Endothelial cell of umbilical vein (primary cell): ENCODE measurements at regions not wholly inside any gene's neighbourhood (a gene's known extent, or its start where the extent isn't known, plus 50 kb on each side); places are given as distances from the start of the nearest gene placed in this dataset.

Source experiments
- BruUV-seq: library from RNA; stranded (reverse); fragments of 400-500 nt; replicated peaks from 2 replicates; lab custom pipeline; 2021; lab: Mats Ljungman, UMichigan
- CTCF ChIA-PET: fragments of 300-600, 350-600 bp; sonication (Branson Sonifier 250); formaldehyde crosslinking; loops from one replicate; lab custom pipeline; 2021; ENCODE audit warnings: antibody characterized with exemption, inconsistent platforms; lab: Charles Lee
- POLR2A ChIA-PET: fragments of 300-600, 350-600 bp; sonication (Branson Sonifier 250); formaldehyde crosslinking; loops from one replicate; lab custom pipeline; 2021; ENCODE audit warnings: antibody characterized with exemption, inconsistent platforms; lab: Charles Lee
- DNase-seq: peaks from one replicate; pipeline ENCODE4 v3.0.0-alpha.2; 2011; ENCODE audit warnings: low read depth, low spot score
- FAIRE-seq: peaks from 2 replicates; lab custom pipeline; 2011; peaks lifted over from hg19 to GRCh38; lab: Jason Lieb, UNC
- H2AFZ ChIP-seq: 2 replicates; pipeline ENCODE4 v1.6.0; 2012; ENCODE audit warnings: low read depth, low read length, control low read depth, inconsistent platforms
- H3K27ac ChIP-seq: 2 replicates; pipeline ENCODE4 v1.5.1; 2011; ENCODE audit warnings: low read depth, mild to moderate bottlenecking, control low read depth, low read length, moderate library complexity; ENCODE audit not compliant: insufficient read depth
- H3K27me3 ChIP-seq, 2 experiments: 2 replicates each; pipeline versions ENCODE4 v1.6.0 to v1.6.1; 2011; ENCODE audit warnings: low read length in 2 of 2, mixed read lengths in 1 of 2; ENCODE audit not compliant: control insufficient read depth in 2 of 2, insufficient read depth in 2 of 2
- H3K36me3 ChIP-seq, 2 experiments: 2 replicates in 1 of 2; 3 replicates in 1 of 2; pipeline ENCODE4 v1.5.1; 2011; ENCODE audit warnings: low read length in 2 of 2, mild to moderate bottlenecking in 1 of 2, moderate library complexity in 1 of 2; ENCODE audit not compliant: control insufficient read depth in 2 of 2, insufficient read depth in 2 of 2; ENCODE audit errors: extremely low read depth in 1 of 2
- H3K4me1 ChIP-seq: 3 replicates; pipeline ENCODE4 v1.5.1; 2011; ENCODE audit warnings: mild to moderate bottlenecking, low read length; ENCODE audit not compliant: control insufficient read depth, insufficient read depth; ENCODE audit errors: extremely low read depth
- H3K4me2 ChIP-seq: 2 replicates; pipeline ENCODE4 v1.6.1; 2011; ENCODE audit warnings: low read length, control low read depth, mixed read lengths; ENCODE audit not compliant: insufficient read depth
- H3K4me3 ChIP-seq, 3 experiments: fragments of 200-600 bp in 1 of 3; sonication (generic), shearing (Covaris generic) in 1 of 3; replicated peaks in 1 of 3; 2 replicates each; pipeline ENCODE4 v1.5.1; 2011 to 2016; ENCODE audit warnings: control low read depth in 3 of 3, low read length in 3 of 3, mild to moderate bottlenecking in 2 of 3, inconsistent platforms in 1 of 3, low read depth in 1 of 3, moderate library complexity in 1 of 3; ENCODE audit not compliant: insufficient read depth in 1 of 3
- H3K79me2 ChIP-seq: 2 replicates; pipeline ENCODE4 v1.6.0; 2012; ENCODE audit warnings: low read length, inconsistent platforms; ENCODE audit not compliant: control insufficient read depth, insufficient read depth
- H3K9ac ChIP-seq: replicated peaks from 2 replicates; pipeline ENCODE3; 2011; ENCODE audit warnings: low read length, control low read depth; ENCODE audit not compliant: insufficient read depth; ENCODE audit errors: extremely low read depth
- H3K9me1 ChIP-seq: replicated peaks from 3 replicates; pipeline ENCODE4 v1.6.0; 2011; ENCODE audit warnings: mild to moderate bottlenecking, low read length; ENCODE audit not compliant: control insufficient read depth, insufficient read depth; ENCODE audit errors: extremely low read depth
- H3K9me3 ChIP-seq: replicated peaks from 2 replicates; pipeline ENCODE4 v1.5.1; 2012; ENCODE audit warnings: low read length, inconsistent platforms; ENCODE audit not compliant: control insufficient read depth, insufficient read depth
- H4K20me1 ChIP-seq: replicated peaks from 2 replicates; pipeline ENCODE3; 2011; ENCODE audit warnings: mild to moderate bottlenecking, low read length; ENCODE audit not compliant: control insufficient read depth, insufficient read depth; ENCODE audit errors: extremely low read depth
- CTCF ChIP-seq, 2 donors: IDR thresholded peaks; 1 replicate in 1 of 2; 2 replicates in 1 of 2; pipeline ENCODE4 v1.5.1; 2011; ENCODE audit warnings: low read length in 2 of 2, mild to moderate bottlenecking in 2 of 2, moderate library complexity in 2 of 2, control low read depth in 1 of 2, inconsistent platforms in 1 of 2, low read depth in 1 of 2; ENCODE audit not compliant: insufficient read depth in 1 of 2; ENCODE audit errors: extremely low read depth in 1 of 2
- EZH2 ChIP-seq: IDR thresholded peaks from 2 replicates; pipeline ENCODE4 v1.6.1; 2012; ENCODE audit warnings: borderline replicate concordance, low read depth, mild to moderate bottlenecking, moderate library complexity, low read length, inconsistent platforms; ENCODE audit not compliant: severe bottlenecking
- FOS ChIP-seq: IDR thresholded peaks from 2 replicates; pipeline ENCODE4 v1.6.1; 2011; ENCODE audit warnings: mild to moderate bottlenecking, low read length, moderate library complexity, borderline replicate concordance; ENCODE audit not compliant: insufficient read depth
- GATA2 ChIP-seq: IDR thresholded peaks from 2 replicates; pipeline ENCODE4 v1.7.0; 2011; ENCODE audit warnings: low read depth, mild to moderate bottlenecking, moderate library complexity, mixed read lengths, low read length; ENCODE audit not compliant: insufficient read length, insufficient read depth
- JUN ChIP-seq: IDR thresholded peaks from 2 replicates; pipeline ENCODE4 v1.6.1; 2011; ENCODE audit warnings: borderline replicate concordance, low read depth; ENCODE audit not compliant: insufficient read length, insufficient read depth
- MAX ChIP-seq: IDR thresholded peaks from 2 replicates; pipeline ENCODE4 v1.6.1; 2011; ENCODE audit not compliant: insufficient read depth, insufficient read length
- MYC ChIP-seq: IDR thresholded peaks from one replicate; pipeline ENCODE4 v1.6.1; 2011; ENCODE audit warnings: mild to moderate bottlenecking, low read depth, low read length
- POLR2A ChIP-seq: IDR thresholded peaks from 2 replicates; pipeline ENCODE4 v1.6.1; 2012; ENCODE audit warnings: low read depth, mild to moderate bottlenecking, control low read depth, low read length
- dilution Hi-C: fragments of 300-500 bp; cut with MboI; formaldehyde crosslinking; loops from one replicate; pipeline ENCODE4 v1.15.0; 2019; ENCODE audit warnings: low sequenced_read_pairs; ENCODE audit not compliant: extremely low pct_ligation_motif_present
- intact Hi-C: fragments of 100-400 bp; cut with micrococcal nuclease; formaldehyde crosslinking; loops from one replicate; pipeline ENCODE4 v1.10.0; 2022

- POLR2A ChIA-PET: no interaction called here
- Histone ChIP-seq H3K9me1 (no peaks in the 10 kb centered on the region), H3K9ac (no peak overlapping the region), H3K4me1 (no peaks in the 10 kb centered on the region), H3K27me3 (no peaks in the 10 kb centered on the region), H4K20me1 (no peaks in the 10 kb centered on the region), H3K4me3 (no peak overlapping the region), H3K4me2 (no peak overlapping the region), H3K27ac (no peak overlapping the region), H2AFZ (no peak overlapping the region), H3K36me3 (no peaks in the 10 kb centered on the region), H3K79me2 (no peaks in the 10 kb centered on the region), H3K9me3 (peaks cover 11% of the 10 kb centered on the region)
- intact Hi-C loops (no loop called here), dilution Hi-C loops (no loop called here)
- FAIRE-seq (no peak), DNase-seq (no peak)
- BruUV-seq: no TSS peak
- TF ChIP-seq POLR2A: no peak
- TF ChIP-seq JUN: no peak
- no peak for TF ChIP-seq MYC
- TF ChIP-seq CTCF (IDR thresholded peaks at IDR 0.05; ENCODE audit: extremely low read depth in 1 of 2, insufficient read depth in 1 of 2, low read depth in 1 of 2, low read length in 2 of 2): no peak
- no peak for TF ChIP-seq GATA2
- TF ChIP-seq FOS: no peak
- CTCF ChIA-PET: no interaction called here
Observed at GRCh38 chr16:48865520-48865919, 255.5 kb upstream of the N4BP1 start.

- peaks cover 11% of the 10 kb centered on the region for H3K9me3 ChIP-seq
- no peak for TF ChIP-seq POLR2A
- TF ChIP-seq EZH2: no peak
- TF ChIP-seq CTCF (IDR thresholded peaks at IDR 0.05; ENCODE audit: extremely low read depth in 1 of 2, insufficient read depth in 1 of 2, low read depth in 1 of 2, low read length in 2 of 2): no peak
- no peak for TF ChIP-seq GATA2
- no peak for TF ChIP-seq MAX
- TF ChIP-seq JUN: no peak
- no peak for TF ChIP-seq MYC
- no peaks in the 10 kb centered on the region for H3K9me1 ChIP-seq
- DNase-seq (no peak), FAIRE-seq (no peak)
- no peaks in the 10 kb centered on the region for H3K4me1 ChIP-seq
- no peaks in the 10 kb centered on the region for H4K20me1 ChIP-seq
- H3K4me3 ChIP-seq: no peak overlapping the region
- H3K27me3 ChIP-seq: no peaks in the 10 kb centered on the region
- no peak overlapping the region for H3K9ac ChIP-seq
- BruUV-seq: no TSS peak
- no peak overlapping the region for H2AFZ ChIP-seq
- no peaks in the 10 kb centered on the region for H3K36me3 ChIP-seq
- intact Hi-C loops (no loop called here), dilution Hi-C loops (no loop called here)
- no peak overlapping the region for H3K27ac ChIP-seq
- ChIA-PET POLR2A (no interaction called here), CTCF (no interaction called here)
- no peak overlapping the region for H3K4me2 ChIP-seq
- H3K79me2 ChIP-seq: no peaks in the 10 kb centered on the region
Observed at GRCh38 chr16:48864055-48864454, 254.1 kb upstream of the N4BP1 start.
